MM.1S (cell line): ENCODE measurements at regions not wholly inside any gene's neighbourhood (a gene's known extent, or its start where the extent isn't known, plus 50 kb on each side); places are given as distances from the start of the nearest gene placed in this dataset.

Experiments
- DNase-seq: peaks from one replicate; pipeline ENCODE4 v3.0.0-alpha.2; 2015
- H2AFZ ChIP-seq: fragments of 300-600 bp; sonication (generic); 2 replicates; pipeline ENCODE4 v1.6.0; 2016; ENCODE audit warnings: antibody characterized with exemption, low read length
- H3F3A ChIP-seq: fragments of 300-600 bp; sonication (generic); 2 replicates; pipeline ENCODE4 v1.6.1; 2016; ENCODE audit warnings: mild to moderate bottlenecking, antibody characterized with exemption, low read length, moderate library complexity, mixed read lengths; ENCODE audit not compliant: insufficient read depth
- H3K27ac ChIP-seq: fragments of 300-600 bp; sonication (generic); 2 replicates; pipeline ENCODE4 v1.5.1; 2016; ENCODE audit warnings: mild to moderate bottlenecking, low read length
- H3K27me3 ChIP-seq: fragments of 300-600 bp; sonication (generic); replicated peaks from 2 replicates; pipeline ENCODE4 v1.6.0; 2016; ENCODE audit warnings: low read length; ENCODE audit not compliant: insufficient read depth
- H3K36me3 ChIP-seq: fragments of 300-600 bp; sonication (generic); replicated peaks from 2 replicates; pipeline ENCODE4 v1.6.1; 2016; ENCODE audit warnings: mild to moderate bottlenecking, low read length, mixed read lengths; ENCODE audit not compliant: insufficient read depth
- H3K4me1 ChIP-seq: fragments of 300-600 bp; sonication (generic); 2 replicates; pipeline ENCODE4 v1.6.1; 2016; ENCODE audit warnings: low read length, mixed read lengths
- H3K4me2 ChIP-seq: fragments of 300-600 bp; sonication (generic); 2 replicates; pipeline ENCODE4 v1.6.0; 2016; ENCODE audit warnings: low read depth, low read length
- H3K4me3 ChIP-seq: fragments of 300-600 bp; sonication (generic); 2 replicates; pipeline ENCODE4 v1.5.1; 2016; ENCODE audit warnings: low read length, mixed read lengths
- H3K79me2 ChIP-seq: fragments of 300-600 bp; sonication (generic); 2 replicates; pipeline ENCODE4 v1.6.1; 2016; ENCODE audit warnings: mixed run types, low read length, mixed read lengths
- H3K9ac ChIP-seq: fragments of 300-600 bp; sonication (generic); 2 replicates; pipeline ENCODE4 v1.6.1; 2016; ENCODE audit warnings: low read length, mixed read lengths
- H3K9me2 ChIP-seq: fragments of 300-600 bp; sonication (generic); replicated peaks from 2 replicates; pipeline ENCODE4 v1.6.1; 2016; ENCODE audit warnings: mild to moderate bottlenecking, low read length, mixed read lengths; ENCODE audit not compliant: insufficient read depth
- H3K9me3 ChIP-seq: fragments of 300-600 bp; sonication (generic); replicated peaks from 2 replicates; pipeline ENCODE4 v1.6.1; 2016; ENCODE audit warnings: mild to moderate bottlenecking, low read length, mixed read lengths; ENCODE audit not compliant: insufficient read depth
- H4K20me1 ChIP-seq: fragments of 300-600 bp; sonication (generic); 2 replicates; pipeline ENCODE4 v1.6.1; 2016; ENCODE audit warnings: mild to moderate bottlenecking, low read length, moderate library complexity, mixed read lengths; ENCODE audit not compliant: insufficient read depth
- EZH2 ChIP-seq: fragments of 300-600 bp; sonication (generic); optimal IDR thresholded peaks from 2 replicates; pipeline ENCODE3; 2017; ENCODE audit warnings: low read depth, mild to moderate bottlenecking, antibody characterized with exemption, low read length, mixed read lengths
- EZH2phosphoT487 ChIP-seq: fragments of 300-600 bp; sonication (generic); IDR thresholded peaks from 2 replicates; pipeline ENCODE4 v1.6.1; 2018; ENCODE audit warnings: antibody characterized with exemption, low read length
- TF ChIP-seq, protein P1 (sequence below): fragments of 300-600 bp; sonication (generic); IDR thresholded peaks from 2 replicates; pipeline ENCODE4 v1.5.1; 2016; ENCODE audit warnings: antibody characterized with exemption, low read length, mixed read lengths

DNA sequence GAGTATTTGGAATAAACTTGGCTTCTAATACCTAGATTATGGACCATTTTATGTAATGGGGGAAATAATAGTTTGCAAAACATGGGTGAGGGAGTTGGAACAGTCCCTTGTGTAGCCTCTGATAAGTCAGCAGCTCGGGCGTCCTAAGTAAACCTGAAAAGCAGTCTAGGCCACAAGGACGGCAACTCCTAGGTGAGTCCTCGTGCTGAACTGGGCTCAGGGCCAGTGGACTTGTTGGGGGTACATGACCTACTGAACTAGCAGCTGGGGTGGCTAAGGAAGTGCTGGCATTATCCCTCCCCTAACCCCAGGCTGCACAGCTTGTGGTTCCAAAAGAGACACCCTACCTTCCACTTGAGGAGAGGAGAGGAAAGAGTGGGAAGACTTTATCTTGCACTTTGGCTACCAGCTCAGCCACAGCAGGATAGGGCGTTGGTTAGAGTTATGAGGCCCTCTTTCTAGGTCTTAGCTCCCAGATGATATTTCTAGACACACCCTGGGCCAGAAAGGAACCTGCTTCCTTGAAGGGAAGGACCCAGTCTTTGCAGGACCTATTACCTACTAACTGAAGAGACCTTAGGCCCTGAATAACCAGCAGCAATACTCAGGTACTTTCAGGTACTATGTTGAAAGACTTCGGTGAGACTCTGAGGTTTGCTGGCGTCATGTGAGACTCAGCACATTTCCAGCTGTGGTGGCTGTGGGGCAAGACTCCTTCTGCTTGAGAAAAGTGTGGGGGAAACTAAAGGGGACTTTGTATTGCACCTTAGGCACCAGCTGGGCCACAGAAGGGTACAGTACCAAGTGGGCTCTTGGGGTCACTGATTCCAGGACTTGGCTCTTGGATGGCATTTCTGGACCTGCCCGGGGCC, 71.0 kb downstream of the AQP4 start:
- no peak overlapping the region for H3K4me2 ChIP-seq
- peak overlapping the region; percentile 21; the same call in 1 of the 2 replicates for H3K27ac ChIP-seq
- no peak overlapping the region for H2AFZ ChIP-seq
- no peaks in the 10 kb centered on the region for H3K36me3 ChIP-seq
- no peaks in the 10 kb centered on the region for H3K27me3 ChIP-seq
- no peaks in the 10 kb centered on the region for H3K4me1 ChIP-seq
- no peaks in the 10 kb centered on the region for H4K20me1 ChIP-seq
- no peak overlapping the region for H3K9ac ChIP-seq
- no peaks in the 10 kb centered on the region for H3K79me2 ChIP-seq
- TF ChIP-seq EZH2phosphoT487 (no peak), EZH2 (no peak)
- TF ChIP-seq, protein P1, sequence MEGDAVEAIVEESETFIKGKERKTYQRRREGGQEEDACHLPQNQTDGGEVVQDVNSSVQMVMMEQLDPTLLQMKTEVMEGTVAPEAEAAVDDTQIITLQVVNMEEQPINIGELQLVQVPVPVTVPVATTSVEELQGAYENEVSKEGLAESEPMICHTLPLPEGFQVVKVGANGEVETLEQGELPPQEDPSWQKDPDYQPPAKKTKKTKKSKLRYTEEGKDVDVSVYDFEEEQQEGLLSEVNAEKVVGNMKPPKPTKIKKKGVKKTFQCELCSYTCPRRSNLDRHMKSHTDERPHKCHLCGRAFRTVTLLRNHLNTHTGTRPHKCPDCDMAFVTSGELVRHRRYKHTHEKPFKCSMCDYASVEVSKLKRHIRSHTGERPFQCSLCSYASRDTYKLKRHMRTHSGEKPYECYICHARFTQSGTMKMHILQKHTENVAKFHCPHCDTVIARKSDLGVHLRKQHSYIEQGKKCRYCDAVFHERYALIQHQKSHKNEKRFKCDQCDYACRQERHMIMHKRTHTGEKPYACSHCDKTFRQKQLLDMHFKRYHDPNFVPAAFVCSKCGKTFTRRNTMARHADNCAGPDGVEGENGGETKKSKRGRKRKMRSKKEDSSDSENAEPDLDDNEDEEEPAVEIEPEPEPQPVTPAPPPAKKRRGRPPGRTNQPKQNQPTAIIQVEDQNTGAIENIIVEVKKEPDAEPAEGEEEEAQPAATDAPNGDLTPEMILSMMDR = no peak
- no peak overlapping the region for H3K4me3 ChIP-seq
- no peaks in the 10 kb centered on the region for H3K9me3 ChIP-seq
- peak; percentile 45 for DNase-seq
- H3F3A ChIP-seq = no peaks in the 10 kb centered on the region
- H3K9me2 ChIP-seq = no peaks in the 10 kb centered on the region

DNA sequence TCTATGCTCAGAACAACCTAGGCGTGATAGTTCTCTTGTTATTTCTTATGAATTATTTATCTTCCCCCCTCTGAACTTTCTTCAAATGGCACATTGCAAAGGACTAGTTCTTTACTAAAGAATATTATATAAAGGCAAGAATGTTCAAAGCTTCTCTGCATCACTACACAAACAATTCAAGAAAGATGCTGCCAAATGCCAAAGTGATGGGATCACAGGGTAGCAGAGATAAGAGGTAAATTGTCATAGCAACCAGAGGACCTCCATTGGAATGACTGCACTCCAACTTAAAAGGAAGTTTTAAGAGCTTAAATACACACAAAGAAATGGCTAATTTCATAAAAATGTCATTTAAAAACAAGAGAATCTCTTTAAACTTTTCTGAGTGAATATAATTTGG, 72.8 kb downstream of the AQP4 start:
- H3K4me1 ChIP-seq = no peaks in the 10 kb centered on the region
- H3K9ac ChIP-seq = no peak overlapping the region
- H3K4me3 ChIP-seq = no peak overlapping the region
- H3K9me2 ChIP-seq = no peaks in the 10 kb centered on the region
- no peaks in the 10 kb centered on the region for H3K36me3 ChIP-seq
- no peak overlapping the region for H3K4me2 ChIP-seq
- no peak overlapping the region for H3K27ac ChIP-seq
- no peak for DNase-seq
- no peaks in the 10 kb centered on the region for H4K20me1 ChIP-seq
- H3K27me3 ChIP-seq = no peaks in the 10 kb centered on the region
- no peak overlapping the region for H2AFZ ChIP-seq
- TF ChIP-seq EZH2phosphoT487 (no peak), EZH2 (no peak)
- TF ChIP-seq, protein P1 = no peak
- no peaks in the 10 kb centered on the region for H3K79me2 ChIP-seq
- no peaks in the 10 kb centered on the region for H3F3A ChIP-seq
- H3K9me3 ChIP-seq = no peaks in the 10 kb centered on the region

DNA sequence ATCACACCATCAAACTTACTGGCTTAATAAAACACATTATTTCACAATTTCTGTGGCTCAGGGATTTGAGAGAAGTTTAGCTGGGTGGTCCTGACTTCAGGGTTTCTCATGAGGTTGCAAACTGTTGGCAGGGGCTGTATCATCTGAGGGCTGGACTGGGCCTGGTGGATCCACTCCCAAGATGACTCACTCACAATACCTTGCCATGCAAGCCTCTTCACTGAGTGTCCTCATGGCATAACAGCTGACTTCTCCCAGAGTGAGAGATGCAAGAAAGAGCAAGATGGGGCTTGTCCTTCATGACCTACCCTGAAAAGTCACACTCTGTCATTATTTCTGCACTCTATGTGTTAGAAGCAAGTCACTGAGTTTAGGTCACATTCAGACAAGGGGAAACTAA, 73.8 kb downstream of the AQP4 start:
- Histone ChIP-seq H3K36me3 (no peaks in the 10 kb centered on the region), H3K27ac (no peak overlapping the region), H3K9me3 (no peaks in the 10 kb centered on the region), H3K4me2 (no peak overlapping the region), H3K9me2 (no peaks in the 10 kb centered on the region), H2AFZ (no peak overlapping the region), H3K4me1 (no peaks in the 10 kb centered on the region), H3K79me2 (no peaks in the 10 kb centered on the region), H3K4me3 (no peak overlapping the region), H4K20me1 (no peaks in the 10 kb centered on the region), H3F3A (no peaks in the 10 kb centered on the region), H3K27me3 (no peaks in the 10 kb centered on the region), H3K9ac (no peak overlapping the region)
- TF ChIP-seq, protein P1 = no peak
- no peak for TF ChIP-seq EZH2
- no peak for TF ChIP-seq EZH2phosphoT487
- DNase-seq = no peak
